HG03378 (cell line): ENCODE measurements at regions not wholly inside any gene's neighbourhood (a gene's known extent, or its start where the extent isn't known, plus 50 kb on each side); places are given as distances from the start of the nearest gene placed in this dataset.
"Not testable (repeated sequence)": the region's sequence is repeated elsewhere in the genome, so short reads cannot be mapped to it uniquely, and the experiment has no call there.

Source experiments
- ATAC-seq: cut with Tn5 transposase; IDR thresholded peaks from one replicate; pipeline ENCODE4 v1.9.1; 2021; ENCODE audit warnings: mild to moderate bottlenecking, moderate library complexity; ENCODE audit not compliant: unreplicated experiment

- ATAC-seq, result no peak
Observed at GRCh38 chr4:27119239-27119638, 258.6 kb downstream of the STIM2 start.

- no peak for ATAC-seq
Observed at GRCh38 chr4:27121830-27122229, 261.2 kb downstream of the STIM2 start.

GRCh38 chr4:27123123-27123768 lies 262.6 kb downstream of the STIM2 start:
- ATAC-seq, result no peak

- ATAC-seq, result no peak
Observed at GRCh38 chr4:27123769-27124124, 263.1 kb downstream of the STIM2 start.

GRCh38 chr4:27126895-27127294 lies 266.3 kb downstream of the STIM2 start:
- ATAC-seq, result not testable (repeated sequence)

GRCh38 chr4:27128443-27128842 lies 267.8 kb downstream of the STIM2 start:
- ATAC-seq, result no peak

GRCh38 chr4:27129871-27130366 lies 269.3 kb downstream of the STIM2 start:
- ATAC-seq, result no peak

GRCh38 chr4:27132497-27132896 lies 271.9 kb downstream of the STIM2 start:
- no peak for ATAC-seq

GRCh38 chr4:27140486-27140885 lies 279.8 kb downstream of the STIM2 start:
- no peak for ATAC-seq

- ATAC-seq, result no peak
Observed at GRCh38 chr4:27141530-27141929, 280.9 kb downstream of the STIM2 start.

- ATAC-seq, result no peak
Observed at GRCh38 chr4:27142841-27143240, 282.2 kb downstream of the STIM2 start.

- no peak for ATAC-seq
Observed at GRCh38 chr4:27145597-27145996, 285.0 kb downstream of the STIM2 start.

- no peak for ATAC-seq
Observed at GRCh38 chr4:27148211-27148895, 287.7 kb downstream of the STIM2 start.

- ATAC-seq, result no peak
Observed at GRCh38 chr4:27149541-27150212, 289.0 kb downstream of the STIM2 start.

- no peak for ATAC-seq
Observed at GRCh38 chr4:27152703-27153102, 292.1 kb downstream of the STIM2 start.

GRCh38 chr4:27154706-27155105 lies 294.1 kb downstream of the STIM2 start:
- ATAC-seq, result no peak

- ATAC-seq, result no peak
Observed at GRCh38 chr4:27161191-27161590, 300.6 kb downstream of the STIM2 start.

GRCh38 chr4:27168783-27169182 lies 308.1 kb downstream of the STIM2 start:
- no peak for ATAC-seq

GRCh38 chr4:27173280-27173679 lies 312.6 kb downstream of the STIM2 start:
- ATAC-seq, result no peak

GRCh38 chr4:27176400-27176799 lies 315.8 kb downstream of the STIM2 start:
- ATAC-seq, result no peak

GRCh38 chr4:27176881-27177280 lies 316.2 kb downstream of the STIM2 start:
- no peak for ATAC-seq

GRCh38 chr4:27178061-27178460 lies 317.4 kb downstream of the STIM2 start:
- ATAC-seq, result no peak
